HEK293 (cell line): ENCODE measurements at regions not wholly inside any gene's neighbourhood (a gene's known extent, or its start where the extent isn't known, plus 50 kb on each side); places are given as distances from the start of the nearest gene placed in this dataset.

ENCODE experiments used
- CTCF ChIA-PET: fragments of 350-600 bp; formaldehyde crosslinking; extraction: SDS; loops from one replicate; lab custom pipeline; 2021; ENCODE audit warnings: antibody characterized with exemption; lab: Yijun Ruan, JAX
- POLR2A ChIA-PET: fragments of 300-600 bp; formaldehyde crosslinking; extraction: SDS; loops from one replicate; lab custom pipeline; 2020; ENCODE audit warnings: antibody characterized with exemption, inconsistent platforms; lab: Yijun Ruan, JAX
- H3K27ac ChIP-seq: fragments of 200-500 bp; sonication (Bioruptor generic); 2 replicates; pipeline ENCODE4 v1.5.1; 2014; ENCODE audit warnings: low read depth, low read length, control low read depth, inconsistent platforms; ENCODE audit errors: extremely low read depth
- H3K36me3 ChIP-seq, 2 experiments: fragments of 200-500 bp in 1 of 2; sonication (Bioruptor generic) in 1 of 2; 1 replicate in 1 of 2; 2 replicates in 1 of 2; pipeline ENCODE4 v1.5.1; 2014 to 2017; ENCODE audit warnings: inconsistent platforms in 2 of 2, low read length in 2 of 2; ENCODE audit not compliant: control insufficient read depth in 2 of 2, insufficient read depth in 1 of 2
- H3K4me1 ChIP-seq: fragments of 200-500 bp; sonication (Bioruptor generic); 2 replicates; pipeline ENCODE4 v1.5.1; 2014; ENCODE audit warnings: mild to moderate bottlenecking, low read length, inconsistent platforms; ENCODE audit not compliant: control insufficient read depth, insufficient read depth
- H3K4me3 ChIP-seq: 2 replicates; pipeline ENCODE4 v1.5.1; 2011; ENCODE audit warnings: low read depth, mild to moderate bottlenecking, control low read depth, low read length, moderate library complexity
- H3K9me3 ChIP-seq: fragments of 200-500 bp; sonication (Bioruptor generic); 2 replicates; pipeline ENCODE4 v1.5.1; 2014; ENCODE audit warnings: low read depth, low read length, inconsistent platforms; ENCODE audit not compliant: control insufficient read depth, insufficient read depth
- BCL11A ChIP-seq: fragments of 450-650 bp; formaldehyde crosslinking; IDR thresholded peaks from 2 replicates; pipeline ENCODE4 v1.5.1; 2016; ENCODE audit warnings: low read depth, missing biosample characterization, missing genetic modification characterization
- GLIS2 ChIP-seq: fragments of 450-650 bp; formaldehyde crosslinking; IDR thresholded peaks from 2 replicates; pipeline ENCODE4 v1.5.1; 2016; ENCODE audit warnings: missing biosample characterization, missing genetic modification characterization
- HOXC10 ChIP-seq: sonication (generic); formaldehyde crosslinking; IDR thresholded peaks from 2 replicates; pipeline ENCODE4 v1.8.1; 2023; ENCODE audit warnings: mild to moderate bottlenecking, missing genetic modification reagents
- IKZF3 ChIP-seq: fragments of 450-650 bp; IDR thresholded peaks from 2 replicates; pipeline ENCODE4 v1.5.0; 2018; ENCODE audit warnings: missing biosample characterization, mild to moderate bottlenecking, missing genetic modification characterization, moderate library complexity
- KLF8 ChIP-seq: fragments of 450-650 bp; formaldehyde crosslinking; IDR thresholded peaks from 2 replicates; pipeline ENCODE4 v1.5.1; 2016; ENCODE audit warnings: missing biosample characterization, missing genetic modification characterization
- ZBTB44 ChIP-seq: fragments of 450-650 bp; IDR thresholded peaks from 2 replicates; pipeline ENCODE4 v1.5.1; 2018; ENCODE audit warnings: missing biosample characterization, mild to moderate bottlenecking, missing genetic modification characterization
- ZFP69B ChIP-seq: fragments of 450-650 bp; formaldehyde crosslinking; IDR thresholded peaks from 2 replicates; pipeline ENCODE4 v1.5.1; 2016; ENCODE audit warnings: missing biosample characterization, missing genetic modification characterization
- ZNF157 ChIP-seq: fragments of 450-650 bp; formaldehyde crosslinking; IDR thresholded peaks from 2 replicates; pipeline ENCODE4 v1.5.1; 2016; ENCODE audit warnings: missing biosample characterization, missing genetic modification characterization
- ZNF221 ChIP-seq: fragments of 450-650 bp; formaldehyde crosslinking; IDR thresholded peaks from 2 replicates; pipeline ENCODE4 v1.5.1; 2017; ENCODE audit warnings: missing biosample characterization, missing genetic modification characterization, borderline replicate concordance
- ZNF26 ChIP-seq: fragments of 450-650 bp; formaldehyde crosslinking; IDR thresholded peaks from 2 replicates; pipeline ENCODE4 v1.5.1; 2016; ENCODE audit warnings: missing biosample characterization, missing genetic modification characterization
- ZNF292 ChIP-seq: fragments of 450-650 bp; formaldehyde crosslinking; IDR thresholded peaks from 2 replicates; pipeline ENCODE4 v1.5.1; 2016; ENCODE audit warnings: low read depth, missing biosample characterization, missing genetic modification characterization, borderline replicate concordance
- ZNF366 ChIP-seq: fragments of 450-650 bp; formaldehyde crosslinking; conservative IDR thresholded peaks from 2 replicates; pipeline ENCODE4 v1.5.1; 2016; ENCODE audit warnings: missing biosample characterization, missing genetic modification characterization
- ZNF404 ChIP-seq: fragments of 450-650 bp; formaldehyde crosslinking; IDR thresholded peaks from 2 replicates; pipeline ENCODE4 v1.5.1; 2017; ENCODE audit warnings: missing biosample characterization, missing genetic modification characterization
- ZNF423 ChIP-seq: fragments of 450-650 bp; formaldehyde crosslinking; IDR thresholded peaks from 2 replicates; pipeline ENCODE4 v1.5.1; 2016; ENCODE audit warnings: missing biosample characterization, missing genetic modification characterization
- ZNF433 ChIP-seq: fragments of 450-650 bp; formaldehyde crosslinking; IDR thresholded peaks from 2 replicates; pipeline ENCODE4 v1.5.1; 2016; ENCODE audit warnings: missing biosample characterization, missing genetic modification characterization, low read depth
- ZNF513 ChIP-seq: fragments of 450-650 bp; IDR thresholded peaks from 2 replicates; pipeline ENCODE4 v1.5.1; 2018; ENCODE audit warnings: missing biosample characterization, missing genetic modification characterization
- ZNF521 ChIP-seq: fragments of 450-650 bp; formaldehyde crosslinking; IDR thresholded peaks from 2 replicates; pipeline ENCODE4 v1.5.1; 2017; ENCODE audit warnings: missing biosample characterization, mild to moderate bottlenecking, missing genetic modification characterization
- ZNF530 ChIP-seq: fragments of 450-650 bp; formaldehyde crosslinking; IDR thresholded peaks from 2 replicates; pipeline ENCODE4 v1.5.1; 2016; ENCODE audit warnings: low read depth, missing biosample characterization, missing genetic modification characterization
- ZNF548 ChIP-seq: fragments of 450-650 bp; formaldehyde crosslinking; IDR thresholded peaks from 2 replicates; pipeline ENCODE4 v1.5.1; 2016; ENCODE audit warnings: missing biosample characterization, missing genetic modification characterization
- ZNF645 ChIP-seq: fragments of 450-650 bp; formaldehyde crosslinking; IDR thresholded peaks from 2 replicates; pipeline ENCODE4; 2016; ENCODE audit warnings: missing biosample characterization, missing genetic modification characterization
- ZNF670 ChIP-seq: fragments of 450-650 bp; formaldehyde crosslinking; IDR thresholded peaks from 2 replicates; pipeline ENCODE4 v1.5.1; 2016; ENCODE audit warnings: missing biosample characterization, missing genetic modification characterization, low read depth
- ZNF677 ChIP-seq: fragments of 450-650 bp; IDR thresholded peaks from 2 replicates; pipeline ENCODE4 v1.5.0; 2018; ENCODE audit warnings: missing biosample characterization, mild to moderate bottlenecking, missing genetic modification characterization, moderate library complexity
- ZNF707 ChIP-seq: fragments of 450-650 bp; formaldehyde crosslinking; IDR thresholded peaks from 2 replicates; pipeline ENCODE4 v1.5.1; 2016; ENCODE audit warnings: missing biosample characterization, missing genetic modification characterization
- ZNF776 ChIP-seq: fragments of 450-650 bp; formaldehyde crosslinking; IDR thresholded peaks from 2 replicates; pipeline ENCODE4 v1.5.0; 2017; ENCODE audit warnings: missing biosample characterization, missing genetic modification characterization, borderline replicate concordance
- ZNF785 ChIP-seq: fragments of 450-650 bp; formaldehyde crosslinking; IDR thresholded peaks from 2 replicates; pipeline ENCODE4 v1.5.1; 2016; ENCODE audit warnings: missing biosample characterization, missing genetic modification characterization
- TF ChIP-seq, protein P1 (sequence below): fragments of 450-650 bp; formaldehyde crosslinking; IDR thresholded peaks from 2 replicates; pipeline ENCODE4 v1.5.1; 2016; ENCODE audit warnings: missing biosample characterization, missing genetic modification characterization

GRCh38 chr15:39454189-39454986 is 126.5 kb upstream of the THBS1 start:
- ChIA-PET POLR2A (no interaction called here), CTCF (no interaction called here)
- H3K27ac ChIP-seq = no peak overlapping the region
- no peaks in the 10 kb centered on the region for H3K36me3 ChIP-seq
- H3K9me3 ChIP-seq = no peaks in the 10 kb centered on the region
- H3K4me1 ChIP-seq = 0 out of 2 replicates have a peak, but pooled peaks cover 2% of the 10 kb centered on the region
- no peak for TF ChIP-seq ZNF404
- TF ChIP-seq ZNF366 (tag by site-specific recombination) = no peak
- TF ChIP-seq ZNF677 (tag by site-specific recombination) = no peak
- TF ChIP-seq ZNF785 (tag by site-specific recombination) = no peak
- no peak for TF ChIP-seq ZNF513
- TF ChIP-seq, protein P1, sequence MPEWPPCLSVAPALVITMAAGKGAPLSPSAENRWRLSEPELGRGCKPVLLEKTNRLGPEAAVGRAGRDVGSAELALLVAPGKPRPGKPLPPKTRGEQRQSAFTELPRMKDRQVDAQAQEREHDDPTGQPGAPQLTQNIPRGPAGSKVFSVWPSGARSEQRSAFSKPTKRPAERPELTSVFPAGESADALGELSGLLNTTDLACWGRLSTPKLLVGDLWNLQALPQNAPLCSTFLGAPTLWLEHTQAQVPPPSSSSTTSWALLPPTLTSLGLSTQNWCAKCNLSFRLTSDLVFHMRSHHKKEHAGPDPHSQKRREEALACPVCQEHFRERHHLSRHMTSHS (tag by site-specific recombination) = no peak
- no peak for TF ChIP-seq ZNF707 (tag by site-specific recombination)
- no peak for TF ChIP-seq ZNF521 (tag by site-specific recombination)
- no peak for TF ChIP-seq ZNF157 (tag by site-specific recombination)
- no peak overlapping the region for H3K4me3 ChIP-seq

GRCh38 chr15:39455471-39455991 is 125.3 kb upstream of the THBS1 start:
- H3K9me3 ChIP-seq = no peaks in the 10 kb centered on the region
- POLR2A ChIA-PET = no interaction called here
- TF ChIP-seq BCL11A (tag by site-specific recombination) (no peak), IKZF3 (tag by site-specific recombination) (no peak), ZNF670 (tag by site-specific recombination) (no peak), ZNF530 (tag by site-specific recombination) (no peak), ZNF221 (no peak)
- TF ChIP-seq, all 188 proteins: peak for 0
- CTCF ChIA-PET = no interaction called here
- H3K4me1 ChIP-seq = 0 out of 2 replicates have a peak, but pooled peaks cover 2% of the 10 kb centered on the region
- H3K36me3 ChIP-seq = no peaks in the 10 kb centered on the region
- H3K4me3 ChIP-seq = no peak overlapping the region
- H3K27ac ChIP-seq = no peak overlapping the region

DNA sequence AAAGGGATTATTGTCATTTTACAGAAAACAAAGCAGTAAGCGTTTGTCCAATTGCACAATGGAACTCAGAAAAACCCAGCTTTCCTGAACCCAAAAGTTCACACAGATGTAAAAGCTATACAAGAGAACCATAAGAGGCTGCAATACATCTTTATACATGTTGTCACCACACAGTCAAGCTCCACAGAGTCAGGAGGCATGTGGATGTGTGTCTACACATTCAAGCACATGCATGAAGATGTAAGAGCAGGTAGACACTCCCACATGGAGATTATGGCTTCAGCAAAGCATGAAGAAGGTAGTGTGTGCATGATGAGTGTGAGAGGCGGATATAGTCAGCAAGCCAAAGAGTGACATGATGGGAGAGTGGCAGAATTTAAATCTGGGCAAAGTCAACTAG is 124.7 kb upstream of the THBS1 start:
- no peaks in the 10 kb centered on the region for H3K9me3 ChIP-seq
- ChIA-PET POLR2A (no interaction called here), CTCF (no interaction called here)
- H3K27ac ChIP-seq = no peak overlapping the region
- H3K4me1 ChIP-seq = 0 out of 2 replicates have a peak, but pooled peaks cover 1% of the 10 kb centered on the region
- no peaks in the 10 kb centered on the region for H3K36me3 ChIP-seq
- H3K4me3 ChIP-seq = no peak overlapping the region
- TF ChIP-seq ZFP69B = no peak
- TF ChIP-seq HOXC10 (CRISPR knock-in tag) = no peak
- TF ChIP-seq ZNF548 (tag by site-specific recombination) = no peak
- TF ChIP-seq GLIS2 (tag by site-specific recombination) = no peak
- TF ChIP-seq ZNF776 = no peak
- no peak for TF ChIP-seq ZNF26 (tag by site-specific recombination)
- no peak for TF ChIP-seq ZNF433
- no peak for TF ChIP-seq ZNF423
- TF ChIP-seq KLF8 = no peak
- no peak for TF ChIP-seq ZNF292 (tag by site-specific recombination)
- no peak for TF ChIP-seq ZBTB44
- TF ChIP-seq ZNF645 = no peak
